A673 (cell line): ENCODE measurements at regions not wholly inside any gene's neighbourhood (a gene's known extent, or its start where the extent isn't known, plus 50 kb on each side); places are given as distances from the start of the nearest gene placed in this dataset.

ENCODE experiments used
- EZH2 ChIP-seq: fragments of 200-600 bp; sonication (generic); IDR thresholded peaks from 2 replicates; pipeline ENCODE4 v1.6.1; 2017; ENCODE audit warnings: borderline replicate concordance, low read depth, mild to moderate bottlenecking, mixed read lengths, antibody characterized with exemption, low read length; ENCODE audit not compliant: poor library complexity, severe bottlenecking
- TF ChIP-seq, protein P1 (sequence below): fragments of 300-800, 200-600 bp; sonication (generic); conservative IDR thresholded peaks from 2 replicates; pipeline ENCODE4 v1.5.1; 2017; ENCODE audit warnings: low read depth, mild to moderate bottlenecking, antibody characterized with exemption, low read length, moderate library complexity, mixed read lengths

DNA sequence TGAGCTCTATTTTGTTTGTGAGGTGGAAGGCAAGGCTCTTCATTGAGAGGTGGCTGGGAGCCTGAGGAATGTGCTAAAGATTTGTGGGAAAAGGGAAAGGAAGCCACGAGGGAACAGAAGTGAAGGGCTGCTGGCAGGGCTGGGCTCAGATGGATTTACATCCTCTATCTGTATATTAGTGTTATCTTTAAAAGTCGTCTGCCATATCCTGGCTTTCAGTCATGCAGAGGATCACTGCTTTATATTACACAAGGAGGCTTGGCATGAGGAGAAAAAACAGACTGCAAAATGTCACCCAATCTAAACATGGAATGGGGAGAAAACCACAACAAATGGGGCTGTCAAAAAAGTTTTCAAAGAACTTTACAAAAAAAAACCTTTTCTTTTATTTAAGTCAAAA lies 434.4 kb downstream of the HRH4 start:
- TF ChIP-seq EZH2: no peak
- TF ChIP-seq, protein P1, sequence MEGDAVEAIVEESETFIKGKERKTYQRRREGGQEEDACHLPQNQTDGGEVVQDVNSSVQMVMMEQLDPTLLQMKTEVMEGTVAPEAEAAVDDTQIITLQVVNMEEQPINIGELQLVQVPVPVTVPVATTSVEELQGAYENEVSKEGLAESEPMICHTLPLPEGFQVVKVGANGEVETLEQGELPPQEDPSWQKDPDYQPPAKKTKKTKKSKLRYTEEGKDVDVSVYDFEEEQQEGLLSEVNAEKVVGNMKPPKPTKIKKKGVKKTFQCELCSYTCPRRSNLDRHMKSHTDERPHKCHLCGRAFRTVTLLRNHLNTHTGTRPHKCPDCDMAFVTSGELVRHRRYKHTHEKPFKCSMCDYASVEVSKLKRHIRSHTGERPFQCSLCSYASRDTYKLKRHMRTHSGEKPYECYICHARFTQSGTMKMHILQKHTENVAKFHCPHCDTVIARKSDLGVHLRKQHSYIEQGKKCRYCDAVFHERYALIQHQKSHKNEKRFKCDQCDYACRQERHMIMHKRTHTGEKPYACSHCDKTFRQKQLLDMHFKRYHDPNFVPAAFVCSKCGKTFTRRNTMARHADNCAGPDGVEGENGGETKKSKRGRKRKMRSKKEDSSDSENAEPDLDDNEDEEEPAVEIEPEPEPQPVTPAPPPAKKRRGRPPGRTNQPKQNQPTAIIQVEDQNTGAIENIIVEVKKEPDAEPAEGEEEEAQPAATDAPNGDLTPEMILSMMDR: no peak
